ENCODE measurements at regions not wholly inside any gene's neighbourhood (a gene's known extent, or its start where the extent isn't known, plus 50 kb on each side); places are given as distances from the start of the nearest gene placed in this dataset.
"Not testable (repeated sequence)": the region's sequence is repeated elsewhere in the genome, so short reads cannot be mapped to it uniquely, and the experiment has no call there.

DNA sequence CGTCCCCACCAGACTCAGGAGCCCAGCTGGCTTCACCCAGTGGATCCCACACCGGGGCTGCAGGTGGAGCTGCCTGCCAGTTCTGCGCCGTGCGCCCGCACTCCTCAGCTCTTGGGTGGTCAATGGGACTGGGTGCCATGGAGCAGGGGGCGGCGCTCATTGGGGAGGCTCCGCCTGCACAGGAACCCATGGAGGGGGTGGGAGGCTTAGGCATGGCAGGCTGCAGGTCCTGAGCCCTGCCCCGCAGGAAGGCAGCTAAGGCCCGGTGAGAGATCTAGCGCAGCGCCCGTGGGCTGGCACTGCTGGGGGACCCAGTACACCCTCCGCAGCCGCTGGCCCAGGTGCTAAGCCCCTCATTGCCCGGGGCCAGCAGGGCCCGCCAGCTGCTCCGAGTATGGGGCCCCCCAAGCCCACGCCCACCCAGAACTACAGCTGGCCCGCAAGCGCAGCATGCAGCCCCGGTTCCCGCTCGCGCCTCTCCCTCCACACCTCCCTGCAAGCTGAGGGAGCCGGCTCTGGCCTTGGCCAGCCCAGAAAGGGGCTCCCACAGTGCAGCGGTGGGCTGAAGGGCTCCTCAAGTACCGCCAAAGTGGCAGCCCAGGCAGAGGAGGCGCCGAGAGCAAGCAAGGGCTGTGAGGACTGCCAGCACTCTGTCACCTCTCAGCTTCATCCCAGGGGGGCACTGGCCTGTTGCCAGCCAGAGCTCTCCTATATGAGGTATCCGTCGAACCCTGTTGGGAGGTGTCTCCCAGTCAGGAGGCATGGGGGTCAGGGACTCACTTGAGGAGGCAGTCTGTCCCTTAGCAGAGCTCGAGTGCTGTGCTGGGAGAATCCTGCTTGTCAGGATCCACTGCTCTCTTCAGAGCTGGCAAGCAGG is 370.8 kb upstream of the CNTN3 start:
- not testable (repeated sequence) for TF ChIP-seq ARNTL (CRISPR knock-in tag; IDR thresholded peaks at IDR 0.05; ENCODE audit: borderline replicate concordance, low read depth); ISL1 (CRISPR knock-in tag; IDR thresholded peaks at IDR 0.05); SNAI2 (CRISPR knock-in tag; IDR thresholded peaks at IDR 0.05); PPARA (CRISPR knock-in tag; IDR thresholded peaks at IDR 0.05; ENCODE audit: borderline replicate concordance); ZNF70 (CRISPR knock-in tag; IDR thresholded peaks at IDR 0.05); ZFP3 (CRISPR knock-in tag; IDR thresholded peaks at IDR 0.05); BACH2 (CRISPR knock-in tag; IDR thresholded peaks at IDR 0.05; ENCODE audit: borderline replicate concordance); RARB (CRISPR knock-in tag; IDR thresholded peaks at IDR 0.05)
- TF ChIP-seq, protein P1, sequence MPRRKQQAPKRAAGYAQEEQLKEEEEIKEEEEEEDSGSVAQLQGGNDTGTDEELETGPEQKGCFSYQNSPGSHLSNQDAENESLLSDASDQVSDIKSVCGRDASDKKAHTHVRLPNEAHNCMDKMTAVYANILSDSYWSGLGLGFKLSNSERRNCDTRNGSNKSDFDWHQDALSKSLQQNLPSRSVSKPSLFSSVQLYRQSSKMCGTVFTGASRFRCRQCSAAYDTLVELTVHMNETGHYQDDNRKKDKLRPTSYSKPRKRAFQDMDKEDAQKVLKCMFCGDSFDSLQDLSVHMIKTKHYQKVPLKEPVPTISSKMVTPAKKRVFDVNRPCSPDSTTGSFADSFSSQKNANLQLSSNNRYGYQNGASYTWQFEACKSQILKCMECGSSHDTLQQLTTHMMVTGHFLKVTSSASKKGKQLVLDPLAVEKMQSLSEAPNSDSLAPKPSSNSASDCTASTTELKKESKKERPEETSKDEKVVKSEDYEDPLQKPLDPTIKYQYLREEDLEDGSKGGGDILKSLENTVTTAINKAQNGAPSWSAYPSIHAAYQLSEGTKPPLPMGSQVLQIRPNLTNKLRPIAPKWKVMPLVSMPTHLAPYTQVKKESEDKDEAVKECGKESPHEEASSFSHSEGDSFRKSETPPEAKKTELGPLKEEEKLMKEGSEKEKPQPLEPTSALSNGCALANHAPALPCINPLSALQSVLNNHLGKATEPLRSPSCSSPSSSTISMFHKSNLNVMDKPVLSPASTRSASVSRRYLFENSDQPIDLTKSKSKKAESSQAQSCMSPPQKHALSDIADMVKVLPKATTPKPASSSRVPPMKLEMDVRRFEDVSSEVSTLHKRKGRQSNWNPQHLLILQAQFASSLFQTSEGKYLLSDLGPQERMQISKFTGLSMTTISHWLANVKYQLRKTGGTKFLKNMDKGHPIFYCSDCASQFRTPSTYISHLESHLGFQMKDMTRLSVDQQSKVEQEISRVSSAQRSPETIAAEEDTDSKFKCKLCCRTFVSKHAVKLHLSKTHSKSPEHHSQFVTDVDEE (CRISPR knock-in tag; IDR thresholded peaks at IDR 0.05) = not testable (repeated sequence)
- TF ChIP-seq, protein P2, sequence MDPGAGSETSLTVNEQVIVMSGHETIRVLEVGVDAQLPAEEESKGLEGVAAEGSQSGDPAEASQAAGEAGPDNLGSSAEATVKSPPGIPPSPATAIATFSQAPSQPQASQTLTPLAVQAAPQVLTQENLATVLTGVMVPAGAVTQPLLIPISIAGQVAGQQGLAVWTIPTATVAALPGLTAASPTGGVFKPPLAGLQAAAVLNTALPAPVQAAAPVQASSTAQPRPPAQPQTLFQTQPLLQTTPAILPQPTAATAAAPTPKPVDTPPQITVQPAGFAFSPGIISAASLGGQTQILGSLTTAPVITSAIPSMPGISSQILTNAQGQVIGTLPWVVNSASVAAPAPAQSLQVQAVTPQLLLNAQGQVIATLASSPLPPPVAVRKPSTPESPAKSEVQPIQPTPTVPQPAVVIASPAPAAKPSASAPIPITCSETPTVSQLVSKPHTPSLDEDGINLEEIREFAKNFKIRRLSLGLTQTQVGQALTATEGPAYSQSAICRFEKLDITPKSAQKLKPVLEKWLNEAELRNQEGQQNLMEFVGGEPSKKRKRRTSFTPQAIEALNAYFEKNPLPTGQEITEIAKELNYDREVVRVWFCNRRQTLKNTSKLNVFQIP (CRISPR knock-in tag; IDR thresholded peaks at IDR 0.05; ENCODE audit: borderline replicate concordance, low read depth) = not testable (repeated sequence)
- TF ChIP-seq, protein P3, sequence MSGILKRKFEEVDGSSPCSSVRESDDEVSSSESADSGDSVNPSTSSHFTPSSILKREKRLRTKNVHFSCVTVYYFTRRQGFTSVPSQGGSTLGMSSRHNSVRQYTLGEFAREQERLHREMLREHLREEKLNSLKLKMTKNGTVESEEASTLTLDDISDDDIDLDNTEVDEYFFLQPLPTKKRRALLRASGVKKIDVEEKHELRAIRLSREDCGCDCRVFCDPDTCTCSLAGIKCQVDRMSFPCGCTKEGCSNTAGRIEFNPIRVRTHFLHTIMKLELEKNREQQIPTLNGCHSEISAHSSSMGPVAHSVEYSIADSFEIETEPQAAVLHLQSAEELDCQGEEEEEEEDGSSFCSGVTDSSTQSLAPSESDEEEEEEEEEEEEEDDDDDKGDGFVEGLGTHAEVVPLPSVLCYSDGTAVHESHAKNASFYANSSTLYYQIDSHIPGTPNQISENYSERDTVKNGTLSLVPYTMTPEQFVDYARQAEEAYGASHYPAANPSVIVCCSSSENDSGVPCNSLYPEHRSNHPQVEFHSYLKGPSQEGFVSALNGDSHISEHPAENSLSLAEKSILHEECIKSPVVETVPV (CRISPR knock-in tag; IDR thresholded peaks at IDR 0.05) = not testable (repeated sequence)

All from SK-N-SH treated with all-trans-retinoic acid at 6 μM for 48 hours (cell line).